Chondrocyte (in vitro differentiated cells): ENCODE measurements at regions not wholly inside any gene's neighbourhood (a gene's known extent, or its start where the extent isn't known, plus 50 kb on each side); places are given as distances from the start of the nearest gene placed in this dataset.

Source experiments
- DNase-seq: peaks from one replicate; pipeline ENCODE4 v3.0.0; 2021; ENCODE audit warnings: mixed read lengths, low spot score
- H3K27ac Mint-ChIP-seq: one replicate; pipeline ENCODE4 v1.8.0; 2021; ENCODE audit warnings: mild to moderate bottlenecking, moderate library complexity, mixed read lengths; ENCODE audit not compliant: unreplicated experiment
- H3K27me3 Mint-ChIP-seq: 2 replicates; pipeline ENCODE4 v1.8.0; 2021; ENCODE audit warnings: low read depth, mixed read lengths
- H3K36me3 Mint-ChIP-seq: 2 replicates; pipeline ENCODE4 v1.8.0; 2021; ENCODE audit warnings: low read depth, mixed read lengths
- H3K4me1 Mint-ChIP-seq: 2 replicates; pipeline ENCODE4 v1.8.0; 2021; ENCODE audit warnings: low read depth, mild to moderate bottlenecking, mixed read lengths
- H3K4me3 Mint-ChIP-seq: one replicate; pipeline ENCODE4 v1.8.0; 2021; ENCODE audit warnings: mild to moderate bottlenecking, moderate library complexity, mixed read lengths; ENCODE audit not compliant: unreplicated experiment
- H3K9me3 Mint-ChIP-seq: 2 replicates; pipeline ENCODE4 v1.8.0; 2021; ENCODE audit warnings: low read depth, mixed read lengths
- TF ChIP-seq, protein P1 (sequence below): fragments of 200-600 bp; sonication (generic); IDR thresholded peaks from 2 replicates; pipeline ENCODE4 v1.5.0; 2021; ENCODE audit warnings: antibody characterized with exemption, mild to moderate bottlenecking, moderate library complexity

GRCh38 chr17:53979991-53980390 is 157.3 kb downstream of the KIF2B start:
- no peak for DNase-seq
- H3K36me3 Mint-ChIP-seq, result no peaks in the 10 kb centered on the region
- no peak overlapping the region for H3K27ac Mint-ChIP-seq
- H3K4me1 Mint-ChIP-seq, result no peaks in the 10 kb centered on the region
- TF ChIP-seq, protein P1, sequence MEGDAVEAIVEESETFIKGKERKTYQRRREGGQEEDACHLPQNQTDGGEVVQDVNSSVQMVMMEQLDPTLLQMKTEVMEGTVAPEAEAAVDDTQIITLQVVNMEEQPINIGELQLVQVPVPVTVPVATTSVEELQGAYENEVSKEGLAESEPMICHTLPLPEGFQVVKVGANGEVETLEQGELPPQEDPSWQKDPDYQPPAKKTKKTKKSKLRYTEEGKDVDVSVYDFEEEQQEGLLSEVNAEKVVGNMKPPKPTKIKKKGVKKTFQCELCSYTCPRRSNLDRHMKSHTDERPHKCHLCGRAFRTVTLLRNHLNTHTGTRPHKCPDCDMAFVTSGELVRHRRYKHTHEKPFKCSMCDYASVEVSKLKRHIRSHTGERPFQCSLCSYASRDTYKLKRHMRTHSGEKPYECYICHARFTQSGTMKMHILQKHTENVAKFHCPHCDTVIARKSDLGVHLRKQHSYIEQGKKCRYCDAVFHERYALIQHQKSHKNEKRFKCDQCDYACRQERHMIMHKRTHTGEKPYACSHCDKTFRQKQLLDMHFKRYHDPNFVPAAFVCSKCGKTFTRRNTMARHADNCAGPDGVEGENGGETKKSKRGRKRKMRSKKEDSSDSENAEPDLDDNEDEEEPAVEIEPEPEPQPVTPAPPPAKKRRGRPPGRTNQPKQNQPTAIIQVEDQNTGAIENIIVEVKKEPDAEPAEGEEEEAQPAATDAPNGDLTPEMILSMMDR, result no peak
- no peak overlapping the region for H3K4me3 Mint-ChIP-seq
- peaks cover 28% of the 10 kb centered on the region for H3K9me3 Mint-ChIP-seq
- no peaks in the 10 kb centered on the region for H3K27me3 Mint-ChIP-seq

GRCh38 chr17:53996131-53996530 is 173.4 kb downstream of the KIF2B start:
- no peaks in the 10 kb centered on the region for H3K9me3 Mint-ChIP-seq

DNA sequence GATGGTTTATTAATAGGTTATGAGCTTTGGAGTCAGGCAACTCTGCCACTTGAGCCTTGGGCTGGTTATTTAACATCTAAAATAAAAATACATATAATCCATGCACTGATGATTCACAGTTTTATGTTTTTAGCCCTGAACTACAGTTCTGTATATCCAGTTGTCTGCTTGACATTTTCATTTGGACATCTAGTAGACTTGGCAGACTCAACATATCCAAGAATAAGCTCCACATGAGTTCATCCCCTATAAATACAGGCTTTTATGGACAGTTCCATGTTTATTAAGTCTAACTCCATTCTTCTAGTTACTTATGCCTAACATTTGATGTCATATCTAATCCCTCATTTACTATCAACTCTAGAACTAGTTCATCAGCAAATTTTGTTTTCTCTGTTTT is 174.2 kb downstream of the KIF2B start:
- TF ChIP-seq, protein P1, result no peak
- no peak overlapping the region for H3K4me3 Mint-ChIP-seq
- no peak overlapping the region for H3K27ac Mint-ChIP-seq
- no peaks in the 10 kb centered on the region for H3K36me3 Mint-ChIP-seq
- no peaks in the 10 kb centered on the region for H3K27me3 Mint-ChIP-seq
- no peaks in the 10 kb centered on the region for H3K4me1 Mint-ChIP-seq
- H3K9me3 Mint-ChIP-seq, result peaks cover 5% of the 10 kb centered on the region
- DNase-seq, result no peak

More at GRCh38 chr17:53996131-53996530, 173.4 kb downstream of the KIF2B start:
- Mint-ChIP-seq H3K27ac (no peak overlapping the region), H3K4me3 (no peak overlapping the region), H3K27me3 (no peaks in the 10 kb centered on the region), H3K4me1 (no peaks in the 10 kb centered on the region), H3K36me3 (no peaks in the 10 kb centered on the region)
- no peak for DNase-seq
- TF ChIP-seq, protein P1, result no peak

GRCh38 chr17:54007855-54008254 is 185.1 kb downstream of the KIF2B start:
- Mint-ChIP-seq H3K27me3 (no peaks in the 10 kb centered on the region), H3K27ac (no peak overlapping the region), H3K36me3 (no peaks in the 10 kb centered on the region), H3K4me3 (no peak overlapping the region), H3K9me3 (peaks cover 15% of the 10 kb centered on the region), H3K4me1 (no peaks in the 10 kb centered on the region)
- DNase-seq, result no peak
- TF ChIP-seq, protein P1, result no peak

DNA sequence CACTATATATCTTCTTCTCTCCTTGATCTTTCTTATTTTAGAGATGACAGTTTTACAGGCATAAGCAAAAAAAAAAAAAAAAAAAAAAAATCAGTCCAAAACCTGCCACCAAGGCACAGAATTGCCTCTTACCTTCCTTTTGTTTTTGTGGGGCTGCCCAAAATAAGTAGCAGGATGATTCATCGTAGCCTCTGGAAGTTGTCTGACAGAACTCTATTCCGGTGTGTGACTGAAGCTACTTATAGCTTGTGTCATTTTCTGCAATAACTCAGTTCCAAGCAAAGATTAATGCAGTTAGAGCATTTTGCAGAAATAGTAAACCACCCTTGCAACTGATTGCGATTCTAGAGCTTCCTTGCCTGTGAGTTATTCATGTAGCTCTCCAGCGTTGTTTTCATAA is 186.8 kb downstream of the KIF2B start:
- DNase-seq, result no peak
- H3K27me3 Mint-ChIP-seq, result no peaks in the 10 kb centered on the region
- no peaks in the 10 kb centered on the region for H3K36me3 Mint-ChIP-seq
- TF ChIP-seq, protein P1, result no peak
- H3K4me1 Mint-ChIP-seq, result no peaks in the 10 kb centered on the region
- no peak overlapping the region for H3K4me3 Mint-ChIP-seq
- H3K27ac Mint-ChIP-seq, result no peak overlapping the region
- H3K9me3 Mint-ChIP-seq, result peaks cover 15% of the 10 kb centered on the region
